Testis (tissue), 2 donors: ENCODE measurements at regions not wholly inside any gene's neighbourhood (a gene's known extent, or its start where the extent isn't known, plus 50 kb on each side); places are given as distances from the start of the nearest gene placed in this dataset.

Source experiments
- CTCF ChIP-seq, 3 experiments: fragments of 450-650 bp in 2 of 3; fragments of 200-600 bp in 1 of 3; sonication (generic) in 1 of 3; IDR thresholded peaks; one replicate each; pipeline ENCODE4 v1.5.1; 2016 to 2019; ENCODE audit warnings: antibody characterized with exemption in 3 of 3, mild to moderate bottlenecking in 2 of 3, moderate library complexity in 1 of 3
- POLR2A ChIP-seq: fragments of 450-650 bp; IDR thresholded peaks from one replicate; pipeline ENCODE4 v1.6.1; 2017; ENCODE audit warnings: antibody characterized with exemption, mild to moderate bottlenecking, moderate library complexity

GRCh38 chr2:15810477-15811150 is 129.7 kb upstream of the MYCN start:
- TF ChIP-seq CTCF (IDR thresholded peaks at IDR 0.05) (no peak), POLR2A (no peak)
